NCI-H2171 treated with DMSO at 0.1 percent for 48 hours (cell line): ENCODE measurements at regions not wholly inside any gene's neighbourhood (a gene's known extent, or its start where the extent isn't known, plus 50 kb on each side); places are given as distances from the start of the nearest gene placed in this dataset.

Source experiments
- DNase-seq: peaks from one replicate; lab custom pipeline; 2025; lab: John Stamatoyannopoulos, UW

GRCh38 chr5:61653807-61654580 lies 321.9 kb downstream of the ZSWIM6 start:
- DNase-seq, result peak; percentile 89

- DNase-seq, result peak; percentile 1
These were observed 322.8 kb downstream of the ZSWIM6 start for GRCh38 chr5:61654876-61655275.

- DNase-seq, result no peak
These were observed 325.0 kb downstream of the ZSWIM6 start for GRCh38 chr5:61657010-61657409.

GRCh38 chr5:61657686-61658085 lies 325.6 kb downstream of the ZSWIM6 start:
- DNase-seq, result no peak

GRCh38 chr5:61658592-61659008 lies 326.5 kb downstream of the ZSWIM6 start:
- DNase-seq, result peak; percentile 67

- DNase-seq, result no peak
These were observed 327.2 kb downstream of the ZSWIM6 start for GRCh38 chr5:61659221-61659696.

GRCh38 chr5:61662670-61663069 lies 330.6 kb downstream of the ZSWIM6 start:
- no peak for DNase-seq

- no peak for DNase-seq
These were observed 334.1 kb downstream of the ZSWIM6 start for GRCh38 chr5:61666064-61666621.

- DNase-seq, result no peak
These were observed 335.6 kb downstream of the ZSWIM6 start for GRCh38 chr5:61667525-61668218.

GRCh38 chr5:61669531-61669930 lies 337.5 kb downstream of the ZSWIM6 start:
- DNase-seq, result no peak

GRCh38 chr5:61670941-61671340 lies 338.9 kb downstream of the ZSWIM6 start:
- no peak for DNase-seq

GRCh38 chr5:61673007-61673735 lies 341.1 kb downstream of the ZSWIM6 start:
- no peak for DNase-seq

GRCh38 chr5:61674378-61674777 lies 342.3 kb downstream of the ZSWIM6 start:
- DNase-seq, result no peak

GRCh38 chr5:61675015-61675692 lies 343.1 kb downstream of the ZSWIM6 start:
- no peak for DNase-seq

- DNase-seq, result no peak
These were observed 345.2 kb downstream of the ZSWIM6 start for GRCh38 chr5:61677220-61677619.

GRCh38 chr5:61678966-61679365 lies 346.9 kb downstream of the ZSWIM6 start:
- DNase-seq, result no peak

GRCh38 chr5:61679562-61679961 lies 347.5 kb downstream of the ZSWIM6 start:
- no peak for DNase-seq

- DNase-seq, result no peak
These were observed 348.2 kb downstream of the ZSWIM6 start for GRCh38 chr5:61680247-61680646.

GRCh38 chr5:61683148-61683547 lies 351.1 kb downstream of the ZSWIM6 start:
- no peak for DNase-seq

- no peak for DNase-seq
These were observed 351.9 kb downstream of the ZSWIM6 start for GRCh38 chr5:61683926-61684325.

- DNase-seq, result no peak
These were observed 354.6 kb downstream of the ZSWIM6 start for GRCh38 chr5:61686491-61687257.
